ENCODE measurements at regions not wholly inside any gene's neighbourhood (a gene's known extent, or its start where the extent isn't known, plus 50 kb on each side); places are given as distances from the start of the nearest gene placed in this dataset.

- POLR2A ChIA-PET: no interaction called here
- no peak for DNase-seq
- H2AFZ ChIP-seq (ENCODE audit: low read depth): no peak overlapping the region
Observed at GRCh38 chr7:124130-124949, 68.0 kb upstream of the FAM20C start.

GRCh38 chr7:125061-125475 lies 67.3 kb upstream of the FAM20C start:
- Histone ChIP-seq H3K36me3 (replicated peaks in 1 of 2; ENCODE audit: control insufficient read depth in 1 of 2, insufficient read depth in 2 of 2, low read length in 1 of 2) (no peaks in the 10 kb centered on the region), H2AFZ (ENCODE audit: low read depth) (no peak overlapping the region), H3K79me2 (ENCODE audit: insufficient read depth) (no peaks in the 10 kb centered on the region), H3K27ac (ENCODE audit: low read depth in 2 of 2, low read length in 1 of 2) (no peak overlapping the region), H4K20me1 (ENCODE audit: insufficient read depth) (no peaks in the 10 kb centered on the region), H3K4me2 (no peak overlapping the region), H3K9me2 (no peaks in the 10 kb centered on the region), H3K27me3 (ENCODE audit: insufficient read depth) (no peaks in the 10 kb centered on the region), H3K4me3 (ENCODE audit: low read depth in 2 of 2, low read length in 1 of 2) (no peak overlapping the region), H3F3A (replicated peaks; ENCODE audit: insufficient read depth) (no peaks in the 10 kb centered on the region), H3K9me3 (no peaks in the 10 kb centered on the region), H3K4me1 (ENCODE audit: control insufficient read depth in 1 of 2, insufficient read depth in 2 of 2, low read depth in 1 of 2, low read length in 1 of 2) (no peaks in the 10 kb centered on the region; a peak in 1 of 4 replicates), H3K9ac (no peak overlapping the region)
- 76% methylated on average over 12 of the region's 14 CpGs for WGBS (ENCODE audit: low lambda C conversion rate)
- ChIA-PET POLR2A (no interaction called here), CTCF (interaction anchor here (1.2 kb wide), 1 partner anchor 9 kb away, joined by 4 read pairs; no protein-coding TSS in a partner anchor)
- TF ChIP-seq PBX3 (IDR thresholded peaks at IDR 0.05): no peak
- DNase-seq: no peak

More at GRCh38 chr7:124130-124949, 68.0 kb upstream of the FAM20C start:
- H3K4me1 ChIP-seq (ENCODE audit: control insufficient read depth in 1 of 2, insufficient read depth in 2 of 2, low read depth in 1 of 2, low read length in 1 of 2): no peaks in the 10 kb centered on the region; a peak in 1 of 4 replicates
- H4K20me1 ChIP-seq (ENCODE audit: insufficient read depth): no peaks in the 10 kb centered on the region
- WGBS (ENCODE audit: low lambda C conversion rate): 71% methylated on average over 20 of the region's 21 CpGs
- no peak overlapping the region for H3K9ac ChIP-seq
- H3K4me3 ChIP-seq (ENCODE audit: low read depth in 2 of 2, low read length in 1 of 2): no peak overlapping the region
- H3F3A ChIP-seq (replicated peaks; ENCODE audit: insufficient read depth): no peaks in the 10 kb centered on the region
- H3K4me2 ChIP-seq: no peak overlapping the region
- H3K9me3 ChIP-seq: no peaks in the 10 kb centered on the region
- no peaks in the 10 kb centered on the region for H3K9me2 ChIP-seq
- no peaks in the 10 kb centered on the region for H3K79me2 ChIP-seq (ENCODE audit: insufficient read depth)
- H3K27ac ChIP-seq (ENCODE audit: low read depth in 2 of 2, low read length in 1 of 2): no peak overlapping the region
- CTCF ChIA-PET: interaction anchor here (1.1 to 1.2 kb wide), 2 partner anchors 10 to 24 kb away, joined by 4 read pairs; no protein-coding TSS in a partner anchor
- no peaks in the 10 kb centered on the region for H3K36me3 ChIP-seq (replicated peaks in 1 of 2; ENCODE audit: control insufficient read depth in 1 of 2, insufficient read depth in 2 of 2, low read length in 1 of 2)
- TF ChIP-seq GABPA (IDR thresholded peaks at IDR 0.05; ENCODE audit: low read depth): no peak
- no peak for TF ChIP-seq ZBTB33 (IDR thresholded peaks at IDR 0.05; ENCODE audit: borderline replicate concordance, low read depth)
- no peak for TF ChIP-seq SMC3 (IDR thresholded peaks at IDR 0.05; ENCODE audit: low read depth, low read length)
- TF ChIP-seq USF1 (IDR thresholded peaks at IDR 0.05; ENCODE audit: borderline replicate concordance, low read depth): no peak
- TF ChIP-seq MAX (IDR thresholded peaks at IDR 0.05; ENCODE audit: low read depth): no peak
- no peak for TF ChIP-seq TCF12 (IDR thresholded peaks at IDR 0.05)
- TF ChIP-seq MEF2A (IDR thresholded peaks at IDR 0.05; ENCODE audit: borderline replicate concordance, low read depth): no peak
- no peak for TF ChIP-seq TAF1 (IDR thresholded peaks at IDR 0.05; ENCODE audit: borderline replicate concordance, low read depth, low read length)
- no peak for TF ChIP-seq MXI1 (IDR thresholded peaks at IDR 0.05; ENCODE audit: low read depth, low read length)
- no peak for TF ChIP-seq RXRA (IDR thresholded peaks at IDR 0.05; ENCODE audit: borderline replicate concordance, low read depth)
- H3K27me3 ChIP-seq (ENCODE audit: insufficient read depth): no peaks in the 10 kb centered on the region
